Omental fat pad (tissue), 3 donors: ENCODE measurements at regions not wholly inside any gene's neighbourhood (a gene's known extent, or its start where the extent isn't known, plus 50 kb on each side); places are given as distances from the start of the nearest gene placed in this dataset.

Source experiments
- ATAC-seq: fragments of 150-250 bp; one replicate; pipeline ENCODE4 v1.9.1; 2016; ENCODE audit warnings: mild to moderate bottlenecking, moderate library complexity; ENCODE audit not compliant: low FRiP score
- DNase-seq: peaks from one replicate; pipeline ENCODE4 v3.0.0-alpha.2; 2019; ENCODE audit warnings: low spot score
- TF ChIP-seq, protein P1 (sequence below), 3 donors: fragments of 450-650 bp; IDR thresholded peaks; one replicate each; pipeline ENCODE4 v1.5.1; 2016 to 2017; ENCODE audit warnings: antibody characterized with exemption in 3 of 3, mild to moderate bottlenecking in 3 of 3, moderate library complexity in 2 of 3

DNA sequence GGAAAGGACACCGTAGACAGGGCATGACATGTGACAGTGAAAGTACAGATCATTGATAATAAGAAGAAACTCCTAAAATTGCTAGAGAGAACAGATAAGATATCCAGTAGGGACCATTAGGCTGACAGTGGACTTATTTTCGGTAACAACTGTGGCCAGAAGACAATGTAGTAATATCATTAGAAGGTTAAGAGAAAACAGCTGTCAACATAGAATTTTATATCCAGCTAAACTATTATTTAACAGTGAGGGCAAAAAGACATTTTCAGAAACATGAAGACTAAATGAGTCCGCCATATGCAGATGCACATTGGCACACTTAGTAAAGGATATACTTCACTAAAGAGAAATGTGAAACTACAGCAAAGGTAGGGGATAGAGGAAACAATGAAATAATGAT, 95.4 kb upstream of the GUCA2B start:
- no peak for DNase-seq
- TF ChIP-seq, protein P1, sequence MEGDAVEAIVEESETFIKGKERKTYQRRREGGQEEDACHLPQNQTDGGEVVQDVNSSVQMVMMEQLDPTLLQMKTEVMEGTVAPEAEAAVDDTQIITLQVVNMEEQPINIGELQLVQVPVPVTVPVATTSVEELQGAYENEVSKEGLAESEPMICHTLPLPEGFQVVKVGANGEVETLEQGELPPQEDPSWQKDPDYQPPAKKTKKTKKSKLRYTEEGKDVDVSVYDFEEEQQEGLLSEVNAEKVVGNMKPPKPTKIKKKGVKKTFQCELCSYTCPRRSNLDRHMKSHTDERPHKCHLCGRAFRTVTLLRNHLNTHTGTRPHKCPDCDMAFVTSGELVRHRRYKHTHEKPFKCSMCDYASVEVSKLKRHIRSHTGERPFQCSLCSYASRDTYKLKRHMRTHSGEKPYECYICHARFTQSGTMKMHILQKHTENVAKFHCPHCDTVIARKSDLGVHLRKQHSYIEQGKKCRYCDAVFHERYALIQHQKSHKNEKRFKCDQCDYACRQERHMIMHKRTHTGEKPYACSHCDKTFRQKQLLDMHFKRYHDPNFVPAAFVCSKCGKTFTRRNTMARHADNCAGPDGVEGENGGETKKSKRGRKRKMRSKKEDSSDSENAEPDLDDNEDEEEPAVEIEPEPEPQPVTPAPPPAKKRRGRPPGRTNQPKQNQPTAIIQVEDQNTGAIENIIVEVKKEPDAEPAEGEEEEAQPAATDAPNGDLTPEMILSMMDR (IDR thresholded peaks at IDR 0.05): no peak
- ATAC-seq: no peak

DNA sequence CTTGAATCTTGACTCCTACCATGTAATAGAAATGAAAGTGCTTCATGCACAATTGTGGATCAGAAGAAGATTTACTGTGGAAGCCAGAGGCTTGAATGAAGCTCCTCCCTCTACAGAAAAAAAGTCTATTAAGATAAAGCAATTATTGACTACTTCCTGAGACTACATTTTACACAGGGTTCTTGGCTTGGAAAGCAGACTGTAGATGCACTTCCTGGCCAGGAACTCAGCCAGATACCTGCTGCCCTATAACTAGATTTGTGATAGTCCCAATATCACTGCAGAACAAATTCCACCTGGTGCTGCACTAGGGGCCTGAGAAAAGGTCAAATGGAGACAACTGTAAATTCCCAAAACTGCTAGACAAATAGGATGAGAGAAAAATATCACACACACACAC, 96.8 kb upstream of the GUCA2B start:
- TF ChIP-seq, protein P1 (IDR thresholded peaks at IDR 0.05): no peak
- no peak for DNase-seq
- ATAC-seq: no peak

DNA sequence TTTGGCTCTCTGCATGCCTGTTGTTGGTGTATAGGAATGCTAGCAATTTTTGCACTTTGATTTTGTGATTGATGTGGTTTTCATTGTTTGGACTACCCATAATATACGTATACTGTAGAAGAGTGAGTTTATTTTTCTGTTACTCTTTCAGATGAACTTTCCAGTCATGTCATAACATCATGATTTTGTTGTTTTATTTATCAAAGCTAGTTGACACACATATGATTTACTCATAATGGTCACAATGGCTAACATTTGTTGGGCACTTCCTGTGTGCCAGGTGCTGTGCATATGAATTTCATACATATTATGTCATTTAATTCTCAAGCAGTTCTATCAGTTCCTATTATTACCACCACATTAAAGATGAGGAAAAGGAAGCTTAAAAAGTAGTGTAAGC, 98.1 kb upstream of the GUCA2B start:
- TF ChIP-seq, protein P1 (IDR thresholded peaks at IDR 0.05): no peak
- ATAC-seq (no peak), DNase-seq (no peak)

DNA sequence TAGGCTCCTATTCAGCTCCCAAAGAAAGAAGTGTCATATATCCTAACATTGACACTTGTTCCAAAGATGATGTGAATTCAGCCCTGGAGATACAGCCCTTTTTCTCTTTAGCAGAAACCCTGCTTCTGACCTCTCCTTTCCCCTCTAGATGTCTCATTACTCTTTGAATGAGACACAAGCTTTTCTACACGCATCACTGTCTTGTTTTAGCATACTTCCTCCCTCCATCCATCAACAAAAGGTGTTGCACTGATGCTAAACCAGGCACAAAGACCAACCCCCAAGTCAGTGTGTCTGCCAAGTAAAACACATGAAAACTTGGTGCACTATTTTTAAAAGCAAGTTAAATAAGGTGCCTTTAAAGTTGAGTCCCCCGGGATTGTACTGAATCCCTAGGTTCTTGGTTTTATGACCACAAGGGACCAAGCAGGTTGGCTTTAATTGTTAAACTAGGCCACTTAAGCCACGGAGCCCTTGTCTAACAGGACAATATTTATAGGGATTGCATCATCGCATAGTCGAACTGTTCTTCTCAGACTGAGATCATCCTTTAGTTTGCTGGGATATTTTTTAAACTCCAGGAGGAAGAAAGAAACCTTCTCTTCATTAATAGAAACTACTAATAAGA, 101.0 kb upstream of the GUCA2B start:
- no peak for ATAC-seq
- TF ChIP-seq, protein P1 (IDR thresholded peaks at IDR 0.05): no peak
- no peak for DNase-seq

DNA sequence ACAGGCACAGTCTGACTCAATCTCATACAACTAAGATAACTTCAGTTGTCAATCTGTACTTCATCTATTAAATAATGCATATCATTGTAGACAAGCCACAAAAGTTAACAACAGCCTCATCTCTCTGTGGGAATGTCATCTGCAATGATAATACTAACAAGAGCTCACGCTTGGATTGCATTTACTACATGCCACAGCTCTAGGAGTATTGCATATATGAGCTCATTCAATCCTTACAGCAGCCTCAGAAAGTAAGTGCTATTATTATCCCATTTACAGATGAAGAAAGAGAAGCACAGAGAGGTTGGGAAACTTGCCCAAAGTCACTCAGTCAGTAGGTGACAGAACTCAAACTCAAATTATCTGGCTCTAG, 105.7 kb upstream of the GUCA2B start:
- no peak for DNase-seq
- TF ChIP-seq, protein P1 (IDR thresholded peaks at IDR 0.05): no peak
- ATAC-seq: no peak

DNA sequence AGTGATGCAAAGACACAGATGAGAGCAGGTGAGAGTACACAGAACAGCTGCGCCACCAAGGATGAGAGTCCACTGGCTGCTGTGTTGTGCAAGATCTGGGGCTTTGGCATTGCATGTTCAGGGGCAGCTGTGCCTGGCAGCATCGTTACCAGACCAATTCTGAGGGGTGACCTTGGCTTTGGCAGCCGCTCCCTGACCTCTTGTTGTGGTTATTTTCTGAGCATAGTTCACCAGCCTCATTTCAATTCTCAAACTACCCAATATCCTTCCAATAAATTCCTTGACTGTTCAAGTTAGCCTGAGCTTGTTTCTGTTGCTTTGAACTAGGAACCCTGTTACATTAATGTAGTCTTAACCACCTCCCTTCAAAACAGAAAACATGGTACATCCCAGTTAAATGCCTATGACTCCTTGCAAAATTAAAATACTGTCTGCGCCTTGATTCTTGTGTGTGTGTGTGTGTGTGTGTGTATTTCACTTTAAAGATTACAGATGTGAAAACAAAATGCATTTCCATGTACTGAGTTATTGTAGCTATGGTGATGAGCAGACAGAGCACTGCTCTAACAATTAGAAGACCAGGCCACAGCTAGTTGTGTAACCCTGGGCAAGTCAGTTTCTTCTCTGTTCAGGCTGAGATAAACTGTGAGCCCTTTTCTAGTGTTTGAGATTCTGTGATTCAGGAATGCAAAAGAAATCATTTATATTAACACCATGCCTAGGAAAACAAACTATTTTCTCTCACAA, 106.3 kb upstream of the GUCA2B start:
- no peak for DNase-seq
- no peak for ATAC-seq

More for the DNA sequence above, 106.3 kb upstream of the GUCA2B start:
- TF ChIP-seq, protein P1 (IDR thresholded peaks at IDR 0.05): no peak
